HepG2 (cell line): ENCODE measurements at regions not wholly inside any gene's neighbourhood (a gene's known extent, or its start where the extent isn't known, plus 50 kb on each side); places are given as distances from the start of the nearest gene placed in this dataset.

Source experiments
- BHLHE40 ChIP-seq: IDR thresholded peaks from 2 replicates; pipeline ENCODE4 v1.6.1; 2011; ENCODE audit warnings: low read length, improper control_type of control experiment
- GZF1 ChIP-seq: sonication (generic); formaldehyde crosslinking; IDR thresholded peaks from 2 replicates; pipeline ENCODE4 v1.5.1; 2020; ENCODE audit warnings: mild to moderate bottlenecking, missing genetic modification reagents
- HMGXB3 ChIP-seq: sonication (generic); formaldehyde crosslinking; IDR thresholded peaks from 2 replicates; pipeline ENCODE4 v1.4.0; 2020; ENCODE audit warnings: missing genetic modification reagents, borderline replicate concordance
- JARID2 ChIP-seq: sonication (generic); formaldehyde crosslinking; IDR thresholded peaks from 2 replicates; pipeline ENCODE4 v1.8.1; 2023; ENCODE audit warnings: missing genetic modification reagents, inconsistent platforms; ENCODE audit not compliant: insufficient replicate concordance
- NR3C1 ChIP-seq: sonication (generic); formaldehyde crosslinking; IDR thresholded peaks from 2 replicates; pipeline ENCODE4 v1.4.0; 2020; ENCODE audit warnings: missing genetic modification reagents
- SMC3 ChIP-seq: IDR thresholded peaks from 2 replicates; pipeline ENCODE4 v1.6.1; 2011; ENCODE audit warnings: low read length, improper control_type of control experiment
- TRAFD1 ChIP-seq: sonication (generic); formaldehyde crosslinking; IDR thresholded peaks from 2 replicates; pipeline ENCODE4 v1.5.1; 2020; ENCODE audit warnings: missing genetic modification reagents, mild to moderate bottlenecking, borderline replicate concordance
- ZNF205 ChIP-seq: IDR thresholded peaks from 2 replicates; pipeline ENCODE4 v1.6.1; 2018; ENCODE audit warnings: missing biosample characterization, missing genetic modification reagents
- ZNF563 ChIP-seq: sonication (generic); formaldehyde crosslinking; IDR thresholded peaks from 2 replicates; pipeline ENCODE4 v1.8.0; 2022; ENCODE audit warnings: mild to moderate bottlenecking, moderate library complexity, missing genetic modification reagents
- ZNF619 ChIP-seq: sonication (generic); formaldehyde crosslinking; IDR thresholded peaks from 2 replicates; pipeline ENCODE4 v1.4.0; 2020; ENCODE audit warnings: mild to moderate bottlenecking, missing genetic modification reagents
- TF ChIP-seq, protein P1 (sequence below): sonication (generic); formaldehyde crosslinking; IDR thresholded peaks from 2 replicates; pipeline ENCODE4 v1.4.0; 2020; ENCODE audit warnings: missing genetic modification reagents, borderline replicate concordance
- TF ChIP-seq, protein P2 (sequence below): sonication (generic); formaldehyde crosslinking; IDR thresholded peaks from 2 replicates; pipeline ENCODE4 v1.4.0; 2020; ENCODE audit warnings: mild to moderate bottlenecking, missing genetic modification reagents
- TF ChIP-seq, protein P3 (sequence below): IDR thresholded peaks from 2 replicates; pipeline ENCODE4 v1.6.1; 2018; ENCODE audit warnings: missing genetic modification reagents
- TF ChIP-seq, protein P4 (sequence below): fragments of 450-650 bp; IDR thresholded peaks from 2 replicates; pipeline ENCODE4 v1.6.1; 2016

DNA sequence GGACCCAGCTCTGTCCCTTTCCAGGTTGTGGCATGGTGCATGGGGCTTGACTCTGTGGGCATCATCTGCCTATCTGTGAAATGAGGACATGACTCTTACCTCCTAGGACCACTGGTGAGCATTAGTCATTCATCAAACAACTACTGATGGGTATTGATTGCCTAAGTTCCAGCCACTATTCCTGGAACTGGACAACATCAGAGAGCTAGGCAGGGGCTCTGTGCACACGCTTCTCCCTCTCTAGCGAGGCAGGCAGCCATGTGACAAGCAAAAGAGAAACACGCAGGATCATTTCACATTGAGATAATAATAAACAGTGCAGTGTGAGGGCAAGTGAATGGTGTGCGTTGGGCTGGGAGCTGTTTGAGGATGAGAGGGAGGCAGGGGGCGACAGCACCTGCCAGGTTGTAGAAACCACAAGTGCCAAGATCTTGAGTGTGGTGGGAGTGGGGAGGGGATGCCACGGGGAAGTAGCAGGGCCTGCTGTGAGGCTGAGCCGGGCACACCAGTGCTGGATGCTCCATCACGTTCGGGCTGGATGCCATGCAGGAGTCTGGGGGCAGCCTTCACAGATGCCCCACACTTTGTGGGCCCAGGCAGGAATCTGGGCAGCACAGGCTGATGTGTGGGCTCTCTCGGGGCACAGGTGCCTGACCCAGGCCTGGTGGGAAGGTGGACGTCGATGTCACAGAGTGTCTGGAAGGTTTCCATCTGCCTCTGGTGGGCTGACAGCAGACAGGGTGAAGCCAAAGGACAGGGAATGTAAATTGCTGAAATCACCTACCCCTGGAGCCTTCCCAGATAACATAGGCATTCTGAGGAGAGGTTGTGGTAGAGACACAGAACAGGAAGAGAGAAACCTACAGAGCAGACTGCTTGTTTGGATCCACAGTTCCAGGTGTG, 405.5 kb downstream of the RPS24 start (continued):
- TF ChIP-seq, protein P1, sequence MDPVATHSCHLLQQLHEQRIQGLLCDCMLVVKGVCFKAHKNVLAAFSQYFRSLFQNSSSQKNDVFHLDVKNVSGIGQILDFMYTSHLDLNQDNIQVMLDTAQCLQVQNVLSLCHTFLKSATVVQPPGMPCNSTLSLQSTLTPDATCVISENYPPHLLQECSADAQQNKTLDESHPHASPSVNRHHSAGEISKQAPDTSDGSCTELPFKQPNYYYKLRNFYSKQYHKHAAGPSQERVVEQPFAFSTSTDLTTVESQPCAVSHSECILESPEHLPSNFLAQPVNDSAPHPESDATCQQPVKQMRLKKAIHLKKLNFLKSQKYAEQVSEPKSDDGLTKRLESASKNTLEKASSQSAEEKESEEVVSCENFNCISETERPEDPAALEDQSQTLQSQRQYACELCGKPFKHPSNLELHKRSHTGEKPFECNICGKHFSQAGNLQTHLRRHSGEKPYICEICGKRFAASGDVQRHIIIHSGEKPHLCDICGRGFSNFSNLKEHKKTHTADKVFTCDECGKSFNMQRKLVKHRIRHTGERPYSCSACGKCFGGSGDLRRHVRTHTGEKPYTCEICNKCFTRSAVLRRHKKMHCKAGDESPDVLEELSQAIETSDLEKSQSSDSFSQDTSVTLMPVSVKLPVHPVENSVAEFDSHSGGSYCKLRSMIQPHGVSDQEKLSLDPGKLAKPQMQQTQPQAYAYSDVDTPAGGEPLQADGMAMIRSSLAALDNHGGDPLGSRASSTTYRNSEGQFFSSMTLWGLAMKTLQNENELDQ, result no peak
- no peak for TF ChIP-seq NR3C1 (CRISPR knock-in tag)
- TF ChIP-seq JARID2 (CRISPR knock-in tag), result no peak
- no peak for TF ChIP-seq GZF1 (CRISPR knock-in tag)
- no peak for TF ChIP-seq BHLHE40
- no peak for TF ChIP-seq HMGXB3 (CRISPR knock-in tag)
- TF ChIP-seq ZNF205, result no peak
- no peak for TF ChIP-seq ZNF563 (CRISPR knock-in tag)
- TF ChIP-seq SMC3, result 0 out of 2 replicates have a peak, but pooled peaks have one; percentile 24
- TF ChIP-seq ZNF619 (CRISPR knock-in tag), result 0 out of 2 replicates have a peak, but pooled peaks have one; percentile 49
- TF ChIP-seq, protein P2, sequence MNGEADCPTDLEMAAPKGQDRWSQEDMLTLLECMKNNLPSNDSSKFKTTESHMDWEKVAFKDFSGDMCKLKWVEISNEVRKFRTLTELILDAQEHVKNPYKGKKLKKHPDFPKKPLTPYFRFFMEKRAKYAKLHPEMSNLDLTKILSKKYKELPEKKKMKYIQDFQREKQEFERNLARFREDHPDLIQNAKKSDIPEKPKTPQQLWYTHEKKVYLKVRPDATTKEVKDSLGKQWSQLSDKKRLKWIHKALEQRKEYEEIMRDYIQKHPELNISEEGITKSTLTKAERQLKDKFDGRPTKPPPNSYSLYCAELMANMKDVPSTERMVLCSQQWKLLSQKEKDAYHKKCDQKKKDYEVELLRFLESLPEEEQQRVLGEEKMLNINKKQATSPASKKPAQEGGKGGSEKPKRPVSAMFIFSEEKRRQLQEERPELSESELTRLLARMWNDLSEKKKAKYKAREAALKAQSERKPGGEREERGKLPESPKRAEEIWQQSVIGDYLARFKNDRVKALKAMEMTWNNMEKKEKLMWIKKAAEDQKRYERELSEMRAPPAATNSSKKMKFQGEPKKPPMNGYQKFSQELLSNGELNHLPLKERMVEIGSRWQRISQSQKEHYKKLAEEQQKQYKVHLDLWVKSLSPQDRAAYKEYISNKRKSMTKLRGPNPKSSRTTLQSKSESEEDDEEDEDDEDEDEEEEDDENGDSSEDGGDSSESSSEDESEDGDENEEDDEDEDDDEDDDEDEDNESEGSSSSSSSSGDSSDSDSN (CRISPR knock-in tag), result no peak
- TF ChIP-seq, protein P3, sequence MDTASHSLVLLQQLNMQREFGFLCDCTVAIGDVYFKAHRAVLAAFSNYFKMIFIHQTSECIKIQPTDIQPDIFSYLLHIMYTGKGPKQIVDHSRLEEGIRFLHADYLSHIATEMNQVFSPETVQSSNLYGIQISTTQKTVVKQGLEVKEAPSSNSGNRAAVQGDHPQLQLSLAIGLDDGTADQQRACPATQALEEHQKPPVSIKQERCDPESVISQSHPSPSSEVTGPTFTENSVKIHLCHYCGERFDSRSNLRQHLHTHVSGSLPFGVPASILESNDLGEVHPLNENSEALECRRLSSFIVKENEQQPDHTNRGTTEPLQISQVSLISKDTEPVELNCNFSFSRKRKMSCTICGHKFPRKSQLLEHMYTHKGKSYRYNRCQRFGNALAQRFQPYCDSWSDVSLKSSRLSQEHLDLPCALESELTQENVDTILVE (CRISPR knock-in tag), result no peak
- no peak for TF ChIP-seq TRAFD1 (CRISPR knock-in tag)
- TF ChIP-seq, protein P4, sequence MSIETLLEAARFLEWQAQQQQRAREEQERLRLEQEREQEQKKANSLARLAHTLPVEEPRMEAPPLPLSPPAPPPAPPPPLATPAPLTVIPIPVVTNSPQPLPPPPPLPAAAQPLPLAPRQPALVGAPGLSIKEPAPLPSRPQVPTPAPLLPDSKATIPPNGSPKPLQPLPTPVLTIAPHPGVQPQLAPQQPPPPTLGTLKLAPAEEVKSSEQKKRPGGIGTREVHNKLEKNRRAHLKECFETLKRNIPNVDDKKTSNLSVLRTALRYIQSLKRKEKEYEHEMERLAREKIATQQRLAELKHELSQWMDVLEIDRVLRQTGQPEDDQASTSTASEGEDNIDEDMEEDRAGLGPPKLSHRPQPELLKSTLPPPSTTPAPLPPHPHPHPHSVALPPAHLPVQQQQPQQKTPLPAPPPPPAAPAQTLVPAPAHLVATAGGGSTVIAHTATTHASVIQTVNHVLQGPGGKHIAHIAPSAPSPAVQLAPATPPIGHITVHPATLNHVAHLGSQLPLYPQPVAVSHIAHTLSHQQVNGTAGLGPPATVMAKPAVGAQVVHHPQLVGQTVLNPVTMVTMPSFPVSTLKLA, result 0 out of 2 replicates have a peak, but pooled peaks have one; percentile 16
